Glomerular visceral epithelial cell (primary cell): ENCODE measurements at regions not wholly inside any gene's neighbourhood (a gene's known extent, or its start where the extent isn't known, plus 50 kb on each side); places are given as distances from the start of the nearest gene placed in this dataset.
"Not testable (repeated sequence)": the region's sequence is repeated elsewhere in the genome, so short reads cannot be mapped to it uniquely, and the experiment has no call there.

Experiments
- DNase-seq: peaks from one replicate; pipeline ENCODE4 v3.0.0-alpha.2; 2016; ENCODE audit errors: extremely low spot score

DNA sequence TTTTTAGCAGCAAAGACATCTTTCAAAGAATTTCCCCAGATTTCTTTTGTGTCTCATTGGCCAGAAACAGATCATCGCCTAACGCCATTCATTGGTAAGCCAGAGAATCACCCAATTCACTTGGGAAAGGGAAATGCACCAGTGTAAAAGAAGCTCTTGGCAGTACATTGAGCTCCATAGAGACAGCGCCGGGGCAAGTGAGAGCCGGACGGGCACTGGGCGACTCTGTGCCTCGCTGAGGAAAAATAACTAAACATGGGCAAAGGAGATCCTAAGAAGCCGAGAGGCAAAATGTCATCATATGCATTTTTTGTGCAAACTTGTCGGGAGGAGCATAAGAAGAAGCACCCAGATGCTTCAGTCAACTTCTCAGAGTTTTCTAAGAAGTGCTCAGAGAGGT, 630.6 kb upstream of the ZNF385D start:
- DNase-seq = not testable (repeated sequence)

DNA sequence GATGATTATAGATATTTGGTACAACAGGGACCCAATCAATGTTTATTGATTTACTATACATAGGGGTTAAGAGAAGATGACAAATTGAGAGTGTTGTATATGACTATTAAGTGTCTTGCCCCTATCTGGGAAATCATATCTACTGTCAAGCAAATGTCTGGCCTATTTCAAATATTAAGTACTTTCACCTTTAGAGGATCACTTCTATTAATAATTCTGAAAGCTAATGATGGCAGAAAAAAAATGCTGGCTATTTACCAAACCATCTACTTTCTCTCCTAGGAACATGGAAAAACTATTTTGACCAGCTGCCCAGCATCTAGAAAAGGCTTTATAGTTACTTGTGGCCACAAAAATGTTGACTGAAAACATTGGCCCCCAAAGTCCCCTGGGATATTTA, 632.3 kb upstream of the ZNF385D start:
- no peak for DNase-seq

DNA sequence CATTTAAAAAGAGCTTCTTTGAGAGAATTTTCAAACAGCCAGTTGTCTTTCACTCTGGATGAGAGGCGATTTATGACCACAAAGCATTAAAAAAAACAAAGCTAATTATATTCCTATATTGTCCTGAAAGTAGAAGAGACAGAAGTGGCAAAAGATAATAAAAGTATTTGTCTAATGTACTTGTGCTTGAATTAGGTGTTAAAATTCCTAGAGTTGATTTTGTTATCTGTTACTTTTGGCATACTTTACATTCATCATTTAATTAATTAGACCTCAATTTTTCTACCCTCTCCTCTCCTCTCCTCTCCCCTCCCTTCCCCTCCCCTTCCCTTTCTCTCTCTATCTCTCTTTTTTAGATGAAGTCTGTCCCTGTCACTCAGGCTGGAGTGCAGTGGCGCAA, 635.1 kb upstream of the ZNF385D start:
- DNase-seq = no peak

DNA sequence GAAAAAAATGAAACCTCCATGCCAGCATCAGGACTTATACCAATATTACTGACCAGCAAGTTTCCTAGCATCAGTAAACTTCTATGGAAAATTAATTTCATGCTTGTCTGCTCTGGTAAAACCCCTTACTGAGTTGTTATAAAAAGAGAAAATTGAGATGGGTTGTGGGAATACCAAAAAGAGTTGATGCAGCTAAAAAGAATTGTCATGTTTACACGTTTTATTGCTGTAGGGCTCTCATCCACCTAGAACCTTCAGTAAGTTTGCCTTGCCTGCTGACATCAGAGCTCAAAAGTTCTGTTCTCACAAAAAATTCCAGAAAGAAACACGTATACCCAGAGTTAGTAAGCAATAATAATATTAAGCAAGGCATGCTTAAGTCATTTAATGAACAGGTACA, 641.3 kb upstream of the ZNF385D start:
- DNase-seq = no peak

DNA sequence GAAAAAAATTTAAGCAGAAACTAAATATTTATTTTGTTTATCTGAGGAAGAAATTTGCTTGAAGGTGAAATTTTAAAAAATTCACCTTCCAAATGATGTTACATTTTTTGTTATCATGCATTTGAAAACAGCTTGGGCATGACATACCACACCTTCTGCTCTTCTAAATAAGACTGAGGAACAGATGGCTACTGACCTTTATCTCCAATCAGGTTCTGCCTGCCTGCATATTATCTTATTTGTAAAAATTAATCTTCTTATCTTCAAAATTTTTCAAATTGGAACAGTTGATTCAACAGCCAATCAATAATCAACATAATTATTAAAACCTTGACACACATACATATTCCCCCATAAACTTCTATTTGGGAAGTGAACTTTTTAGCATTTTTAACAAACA, 641.8 kb upstream of the ZNF385D start:
- no peak for DNase-seq

DNA sequence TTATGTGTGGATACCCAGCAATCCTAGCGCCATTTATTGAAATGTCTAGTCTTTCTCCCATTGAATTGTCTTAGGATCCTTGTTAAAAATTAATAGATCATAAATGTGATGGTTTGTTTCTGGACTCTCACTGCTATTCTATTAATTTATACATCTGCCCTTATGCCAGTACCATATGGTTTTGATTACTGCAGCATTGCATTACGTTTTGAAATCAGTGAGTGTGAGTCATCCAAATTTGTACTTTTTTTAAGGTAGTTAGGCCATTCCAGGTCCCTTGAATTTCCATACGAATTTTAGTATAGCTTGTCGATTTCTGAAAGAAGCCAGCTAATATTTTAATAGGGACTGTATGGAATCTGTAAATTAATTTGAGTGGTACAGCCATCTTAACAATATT, 648.6 kb upstream of the ZNF385D start:
- no peak for DNase-seq

DNA sequence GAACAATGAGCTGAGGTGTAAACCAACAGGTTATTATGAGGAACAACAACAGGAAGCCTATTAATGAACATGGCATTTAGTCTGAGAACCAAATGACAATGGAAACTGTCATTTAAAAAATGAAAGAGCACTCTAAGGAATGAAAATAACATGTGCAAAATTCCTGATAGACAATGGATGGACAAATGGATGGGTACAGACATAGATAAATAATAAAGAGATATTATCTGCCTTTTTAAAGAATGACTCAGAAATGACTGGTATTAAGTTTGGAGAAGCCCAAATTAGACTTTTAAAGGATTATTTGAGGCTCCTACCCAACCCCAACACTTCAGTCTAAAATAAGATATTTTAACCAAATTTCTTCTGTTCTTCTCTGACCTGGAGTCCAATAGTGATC, 650.5 kb upstream of the ZNF385D start:
- DNase-seq = no peak

DNA sequence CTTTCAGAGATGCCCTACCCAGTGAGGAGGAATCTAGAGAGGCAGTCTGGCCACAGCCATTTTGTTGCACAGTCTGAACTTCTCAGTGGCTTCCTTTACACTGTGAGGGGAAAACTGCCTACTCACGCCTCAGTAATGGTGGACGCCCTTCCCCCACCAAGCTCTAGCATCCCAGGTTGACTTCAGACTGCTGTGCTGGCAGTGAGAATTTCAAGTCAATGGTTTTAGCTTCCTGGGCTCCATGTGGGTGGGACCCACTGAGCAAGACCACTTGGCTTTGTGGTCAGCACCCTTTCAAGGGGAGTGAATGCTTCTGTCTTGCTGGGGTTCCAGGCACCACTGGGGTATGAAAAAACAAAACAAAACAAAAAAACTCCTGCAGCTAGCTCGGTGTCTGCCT, 663.2 kb upstream of the ZNF385D start:
- DNase-seq = no peak

DNA sequence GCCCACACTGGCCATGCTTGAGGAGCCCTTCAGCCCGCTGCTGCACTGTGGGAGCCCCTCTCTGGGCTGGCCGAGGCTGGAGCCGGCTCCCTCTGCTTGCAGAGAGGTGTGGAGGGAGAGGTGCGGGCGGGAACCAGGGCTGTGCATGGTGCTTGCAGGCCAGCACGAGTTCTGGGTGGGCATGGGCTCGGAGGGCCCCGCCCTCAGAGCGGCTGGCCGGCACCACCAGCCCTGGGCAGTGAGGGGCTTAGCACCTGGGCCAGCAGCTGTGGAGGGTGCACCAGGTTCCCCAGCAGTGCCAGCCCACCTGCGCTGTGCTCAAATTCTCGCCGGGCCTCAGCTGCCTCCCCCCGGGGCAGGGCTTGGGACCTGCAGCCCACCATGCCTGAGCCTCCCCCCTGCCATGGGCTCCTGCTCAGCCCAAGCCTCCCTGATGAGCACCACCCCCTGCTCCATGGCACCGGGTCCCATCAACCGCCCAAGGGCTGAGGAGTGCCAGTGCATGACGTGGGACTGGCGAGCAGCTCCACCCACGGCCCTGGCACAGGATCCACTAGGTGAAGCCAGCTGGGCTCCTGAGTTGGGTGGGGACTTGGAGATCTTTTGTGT, 665.9 kb upstream of the ZNF385D start:
- not testable (repeated sequence) for DNase-seq

DNA sequence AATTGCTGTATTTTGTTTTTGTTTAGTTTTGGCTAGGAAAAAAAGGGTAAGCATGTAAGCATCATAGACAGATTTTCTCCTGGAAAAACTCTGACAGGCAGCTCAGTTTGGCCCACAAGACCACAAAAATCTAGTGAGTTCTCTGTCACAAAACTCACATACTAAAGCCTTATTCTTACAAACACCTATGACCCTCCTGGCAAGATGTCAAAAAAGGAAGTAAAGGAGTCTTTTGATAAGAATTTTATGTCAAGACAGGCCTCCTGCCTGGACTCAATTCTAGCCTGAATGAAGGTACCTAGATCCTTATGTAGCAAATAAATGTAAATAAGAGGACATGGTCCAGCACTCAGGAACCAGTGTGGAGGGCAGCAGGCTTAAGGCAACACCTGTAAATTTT, 668.3 kb upstream of the ZNF385D start:
- no peak for DNase-seq

DNA sequence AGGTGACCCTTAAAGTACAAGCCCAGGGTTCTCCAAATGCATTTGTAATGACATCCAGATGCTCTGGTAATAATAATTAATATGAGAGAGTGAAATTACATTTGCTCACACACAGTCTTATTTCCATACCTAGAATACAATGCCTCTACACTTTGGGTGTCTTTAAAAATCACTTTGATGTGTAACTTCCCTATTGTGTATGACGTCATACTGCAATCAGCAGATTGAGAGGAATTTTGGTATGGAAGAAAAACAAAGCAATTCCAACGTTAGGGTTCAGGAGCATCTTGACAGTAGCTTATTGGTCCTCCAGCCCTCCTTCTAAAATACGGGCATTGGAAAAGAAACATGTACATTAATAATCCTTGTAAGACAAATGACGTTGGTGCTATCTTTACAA, 670.6 kb upstream of the ZNF385D start:
- DNase-seq = no peak

DNA sequence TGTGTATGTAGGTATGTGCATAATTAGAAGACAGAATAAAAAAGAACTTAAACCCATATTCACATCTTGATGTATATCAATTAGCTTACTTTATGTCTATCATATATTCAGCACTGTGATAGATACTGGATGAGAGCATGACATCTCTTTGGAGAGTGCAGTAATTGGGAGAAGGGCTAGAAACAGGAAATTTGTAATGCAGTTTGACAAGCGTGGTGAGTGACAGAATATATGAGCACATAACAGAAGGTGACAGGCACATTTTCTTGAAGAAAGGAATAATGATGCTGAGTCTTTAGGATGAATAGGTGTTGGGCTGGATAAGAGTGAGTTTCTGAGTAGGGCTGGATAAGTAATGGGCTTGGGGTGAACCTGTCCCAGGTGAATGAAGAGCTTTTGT, 680.3 kb upstream of the ZNF385D start:
- DNase-seq = no peak

DNA sequence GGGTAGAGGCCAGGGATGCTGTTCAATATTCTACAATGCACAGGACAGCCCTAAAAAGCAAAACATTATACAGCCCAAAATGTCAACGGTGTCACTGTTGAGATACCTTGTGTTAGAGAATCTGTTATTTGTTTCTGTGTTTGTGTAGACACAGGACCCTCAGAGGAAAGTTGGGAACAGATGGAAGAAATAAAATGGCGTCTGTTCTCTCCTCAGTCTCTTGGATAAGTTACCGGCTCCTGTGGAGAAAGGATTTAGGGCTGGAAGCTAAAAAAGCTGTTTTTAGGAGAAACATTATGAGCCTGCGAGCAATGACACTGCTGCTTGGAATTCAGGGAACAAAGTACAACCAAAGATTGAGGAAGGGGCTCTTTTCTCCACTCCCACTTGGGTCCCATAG, 688.6 kb upstream of the ZNF385D start:
- DNase-seq = no peak

DNA sequence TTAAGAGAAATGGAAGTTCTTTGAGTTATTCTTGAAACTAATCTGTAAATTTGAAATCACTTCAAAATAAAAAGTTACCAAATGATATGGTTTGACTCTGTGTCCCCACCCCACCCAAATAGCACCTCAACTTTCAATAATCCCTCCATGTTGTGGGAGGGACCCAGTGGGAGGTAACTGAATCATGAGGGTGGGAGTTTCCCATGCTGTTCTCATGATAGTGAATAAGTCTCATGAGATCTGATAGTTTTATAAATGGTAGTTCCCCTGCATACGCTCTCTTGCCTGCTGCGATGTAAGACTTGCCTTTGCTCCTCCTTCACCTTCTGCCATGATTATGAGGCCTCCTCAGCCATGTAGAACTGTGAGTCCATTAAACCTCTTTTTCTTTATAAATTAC, 690.7 kb upstream of the ZNF385D start:
- DNase-seq = no peak

DNA sequence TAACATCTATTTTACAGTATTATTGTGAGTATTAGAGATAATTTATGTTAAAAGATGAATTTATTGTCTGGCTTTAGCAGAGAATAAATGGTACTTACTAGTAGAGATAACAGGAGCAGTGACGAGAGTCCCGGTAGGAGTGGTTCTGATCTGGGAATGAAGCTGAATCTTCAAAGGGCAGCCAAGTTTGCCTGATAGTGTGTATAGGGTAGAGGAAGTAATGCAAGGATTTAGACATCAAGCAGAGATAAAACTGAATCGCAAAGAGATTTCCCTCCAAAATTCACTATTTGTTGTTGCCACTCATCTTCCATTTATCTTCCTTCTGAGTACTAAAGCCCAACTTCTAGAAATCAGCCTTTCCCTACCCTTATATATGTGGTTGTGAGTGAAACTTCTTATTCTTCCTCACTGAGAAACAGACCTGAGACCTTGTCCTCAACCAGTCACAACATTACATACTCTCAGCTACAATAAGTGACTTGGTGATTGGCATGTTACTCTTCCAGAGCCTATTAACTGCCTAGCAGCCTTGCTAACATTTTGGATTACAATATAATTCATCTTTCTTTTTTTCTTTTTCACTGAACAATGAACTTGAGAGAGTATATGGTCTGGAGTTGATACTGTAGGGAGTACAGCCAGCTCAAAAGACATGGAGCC, 692.7 kb upstream of the ZNF385D start:
- DNase-seq = no peak

DNA sequence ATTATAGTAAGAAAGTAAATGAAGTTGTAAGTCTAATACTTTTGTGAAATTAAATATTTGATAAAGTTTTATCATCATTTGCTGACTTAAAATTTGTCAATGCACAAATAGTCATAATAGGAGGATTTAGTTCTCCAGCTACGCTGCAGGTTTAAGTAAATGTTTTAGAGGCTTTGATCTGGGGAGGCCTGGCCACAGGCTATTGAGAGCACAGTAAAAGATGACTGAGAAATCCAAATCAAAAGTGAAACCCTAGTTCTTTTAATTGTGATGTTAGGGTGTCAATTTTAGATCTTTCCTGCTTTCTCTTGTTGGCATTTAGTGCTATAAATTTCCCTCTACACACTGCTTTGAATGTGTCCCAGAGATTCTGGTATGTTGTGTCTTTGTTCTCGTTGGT, 694.3 kb upstream of the ZNF385D start:
- DNase-seq = not testable (repeated sequence)

DNA sequence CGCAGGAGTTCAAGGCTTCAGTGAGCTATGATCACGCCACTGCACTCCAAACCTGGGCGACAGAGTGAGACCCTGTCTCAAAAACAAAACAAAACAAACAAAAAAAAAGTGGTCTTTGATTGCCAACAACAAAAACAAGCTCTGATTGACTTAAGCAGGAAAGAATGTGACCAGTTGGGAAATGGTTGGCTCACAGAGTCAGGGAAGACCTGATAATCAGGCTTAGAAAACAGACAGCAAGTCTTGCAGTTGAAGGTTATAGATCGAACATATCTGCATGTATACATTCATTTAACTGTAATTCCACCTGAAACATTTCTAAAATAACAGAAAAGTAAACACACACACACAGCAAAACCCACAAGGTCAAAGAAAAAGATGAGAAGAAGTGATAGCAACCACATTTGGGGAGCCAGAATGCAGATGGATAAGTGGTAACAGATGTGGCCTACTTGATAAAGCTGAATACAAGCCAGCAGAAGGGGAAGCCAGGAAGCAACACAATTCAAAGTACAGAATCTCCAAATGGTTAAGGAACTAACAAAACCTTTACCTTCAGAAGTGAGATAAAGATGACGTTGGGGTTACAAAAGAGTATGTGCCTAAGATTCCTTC, 699.9 kb upstream of the ZNF385D start:
- DNase-seq = no peak

DNA sequence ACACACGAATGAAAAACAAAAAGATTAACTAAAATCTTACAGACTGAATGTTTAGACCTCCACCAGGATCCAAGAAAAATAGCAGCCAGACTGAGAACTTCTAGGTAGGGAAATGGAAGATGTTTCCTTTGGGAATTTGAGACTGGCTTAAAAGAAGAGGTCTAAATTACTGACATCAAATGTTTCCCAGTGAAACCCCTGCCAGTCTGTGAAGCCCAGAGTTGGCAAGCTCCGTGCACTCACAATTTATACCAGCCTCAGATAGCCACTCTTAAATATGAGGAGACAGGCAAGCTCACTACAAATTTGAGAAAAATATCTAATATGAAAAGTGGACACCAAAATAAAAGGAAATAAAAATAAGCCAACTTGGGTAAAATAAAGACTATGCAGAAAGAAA, 700.5 kb upstream of the ZNF385D start:
- no peak for DNase-seq

DNA sequence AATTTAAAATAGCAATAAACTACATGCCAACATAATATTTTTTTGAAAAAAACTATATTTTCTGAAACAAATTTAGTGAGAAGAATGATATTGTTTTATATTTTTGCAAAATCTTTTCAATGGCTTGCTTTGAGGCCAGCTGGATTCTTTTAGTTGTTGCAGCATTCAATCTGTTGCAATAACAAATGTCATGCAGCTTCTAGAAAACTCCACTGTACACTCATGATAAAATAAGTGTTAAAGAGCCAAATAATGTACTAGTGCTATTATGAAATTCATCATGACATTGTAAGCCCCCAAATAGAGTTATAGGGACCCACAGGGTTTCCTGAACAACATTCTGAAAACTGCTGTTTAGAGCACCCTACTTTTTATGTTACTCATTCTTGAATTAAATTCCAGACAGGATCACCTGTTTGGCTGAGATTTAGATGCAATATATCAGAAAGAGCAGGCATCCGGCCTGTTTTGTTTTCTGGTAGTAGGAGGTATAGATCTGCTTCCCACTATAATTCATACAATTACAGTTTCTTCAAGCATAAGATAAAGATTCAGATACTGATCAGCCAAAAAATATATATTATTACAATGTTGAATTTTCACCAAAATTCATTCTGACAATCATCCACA, 703.0 kb upstream of the ZNF385D start:
- DNase-seq = no peak

DNA sequence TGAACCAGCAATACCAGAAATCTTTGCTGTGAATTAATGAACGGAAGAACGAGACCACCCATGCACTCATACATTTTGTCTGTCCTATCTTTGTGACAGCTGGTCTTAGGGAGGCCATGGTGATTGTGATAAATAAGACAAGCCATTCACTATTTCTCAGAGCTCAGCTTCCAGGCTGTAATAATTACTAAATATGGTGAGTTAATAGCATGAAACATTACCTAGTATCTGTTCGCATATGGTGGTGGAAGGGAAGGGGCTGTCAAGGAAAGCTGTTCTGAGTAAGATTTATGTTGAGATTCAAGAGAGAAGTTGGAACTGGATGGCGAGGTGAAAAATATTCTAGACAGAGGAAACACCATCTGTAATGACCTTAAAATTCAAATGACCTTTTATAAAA, 719.0 kb upstream of the ZNF385D start:
- no peak for DNase-seq

DNA sequence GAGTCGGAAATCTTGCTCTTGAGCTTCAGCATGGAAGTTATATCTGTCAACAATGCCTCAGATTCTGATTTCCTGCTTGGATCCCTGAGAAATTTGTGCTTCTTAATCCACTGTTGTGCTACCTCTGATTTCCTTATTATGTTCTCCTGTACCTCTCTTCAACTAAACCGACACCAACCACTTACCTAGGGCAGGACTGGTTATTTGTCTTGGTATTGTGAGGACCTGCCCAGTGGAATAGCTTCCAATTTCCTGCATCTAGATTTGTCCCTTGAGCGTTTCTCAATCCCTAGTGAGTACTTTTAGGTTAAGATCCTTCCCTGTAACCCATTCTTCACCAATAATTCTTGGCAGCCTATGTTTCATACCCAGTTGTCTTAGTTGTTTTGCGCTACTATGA, 720.5 kb upstream of the ZNF385D start:
- no peak for DNase-seq

DNA sequence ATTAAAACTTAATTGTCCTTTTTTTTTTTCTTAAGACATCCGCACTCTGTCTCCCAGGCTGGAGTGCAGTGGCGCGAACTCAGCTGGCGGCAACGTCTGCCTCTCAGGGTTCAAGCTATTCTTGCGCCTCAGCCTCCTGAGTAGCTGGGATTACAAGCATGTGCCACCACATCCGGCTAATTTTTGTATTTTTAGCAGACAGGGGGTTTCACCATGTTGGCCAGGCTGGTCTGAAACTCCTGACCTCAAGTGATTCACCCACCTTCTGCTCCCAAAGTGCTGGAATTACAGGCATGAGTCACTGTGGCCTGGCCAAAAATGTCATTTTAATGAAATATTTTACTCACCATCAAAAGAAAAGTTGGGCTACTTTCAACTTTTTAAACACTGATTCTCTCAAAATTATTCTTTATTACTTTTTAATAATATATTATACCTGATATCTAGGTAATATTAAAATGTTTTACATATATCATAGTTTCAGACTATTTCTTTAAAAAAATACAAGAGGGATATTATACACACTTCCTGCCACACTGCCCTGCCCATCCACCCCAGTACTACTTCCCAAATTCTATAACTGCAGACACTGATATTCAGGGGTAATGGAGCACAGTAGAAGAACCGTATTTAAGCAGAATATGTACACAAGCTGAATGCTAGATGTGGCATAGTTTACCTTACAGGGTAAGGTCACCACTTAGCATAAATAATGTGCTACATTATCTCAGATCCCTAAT, 723.9 kb upstream of the ZNF385D start:
- DNase-seq = peak; percentile 90
